Caco-2 (cell line): ENCODE measurements at regions not wholly inside any gene's neighbourhood (a gene's known extent, or its start where the extent isn't known, plus 50 kb on each side); places are given as distances from the start of the nearest gene placed in this dataset.
"Not testable (repeated sequence)": the region's sequence is repeated elsewhere in the genome, so short reads cannot be mapped to it uniquely, and the experiment has no call there.

ENCODE experiments used
- BruUV-seq: library from RNA; stranded (reverse); fragments of 400-500 nt; replicated peaks from 2 replicates; lab custom pipeline; 2021; lab: Mats Ljungman, UMichigan
- CTCF ChIA-PET: fragments of 300-600 bp; sonication (Branson Sonifier 250); formaldehyde crosslinking; loops from one replicate; lab custom pipeline; 2022; ENCODE audit warnings: antibody characterized with exemption; lab: Charles Lee
- POLR2A ChIA-PET: fragments of 300-600 bp; sonication (Branson Sonifier 250); formaldehyde crosslinking; loops from one replicate; lab custom pipeline; 2022; ENCODE audit warnings: antibody characterized with exemption; lab: Charles Lee
- DNase-seq, 2 experiments: peaks; one replicate each; pipeline versions ENCODE4 v3.0.0 to v3.0.0-alpha.2; 2020 to 2022
- H3K27me3 ChIP-seq: replicated peaks from 2 replicates; pipeline ENCODE4 v1.6.0; 2011; ENCODE audit warnings: low read length; ENCODE audit not compliant: control insufficient read depth, insufficient read depth
- H3K36me3 ChIP-seq: 2 replicates; pipeline ENCODE4 v1.5.1; 2011; ENCODE audit warnings: low read length; ENCODE audit not compliant: control insufficient read depth, insufficient read depth
- H3K4me1 ChIP-seq: fragments of 250-450 bp; sonication (Bioruptor Pico); 2 replicates; pipeline ENCODE4 v1.5.1; 2020; ENCODE audit warnings: mild to moderate bottlenecking
- H3K4me3 ChIP-seq: 2 replicates; pipeline ENCODE4 v1.5.1; 2011; ENCODE audit warnings: low read depth, mild to moderate bottlenecking, control low read depth, low read length
- H3K9me3 ChIP-seq: fragments of 250-450 bp; sonication (Bioruptor Pico); 2 replicates; pipeline ENCODE4 v1.5.1; 2020; ENCODE audit warnings: mild to moderate bottlenecking, moderate library complexity
- H3K27ac Mint-ChIP-seq: one replicate; pipeline ENCODE4 v1.8.0; 2022; ENCODE audit warnings: mixed read lengths; ENCODE audit not compliant: unreplicated experiment
- H3K27me3 Mint-ChIP-seq: one replicate; pipeline ENCODE4 v1.8.0; 2022; ENCODE audit warnings: mixed read lengths; ENCODE audit not compliant: insufficient read depth, unreplicated experiment
- H3K36me3 Mint-ChIP-seq: one replicate; pipeline ENCODE4 v1.8.0; 2022; ENCODE audit warnings: mild to moderate bottlenecking, mixed read lengths; ENCODE audit not compliant: insufficient read depth, unreplicated experiment
- H3K4me1 Mint-ChIP-seq: one replicate; pipeline ENCODE4 v1.8.0; 2022; ENCODE audit warnings: low read depth, mixed read lengths; ENCODE audit not compliant: unreplicated experiment
- H3K4me3 Mint-ChIP-seq: one replicate; pipeline ENCODE4 v1.8.0; 2022; ENCODE audit warnings: mild to moderate bottlenecking, moderate library complexity, mixed read lengths; ENCODE audit not compliant: unreplicated experiment
- H3K9me3 Mint-ChIP-seq: one replicate; pipeline ENCODE4 v1.8.0; 2022; ENCODE audit warnings: mixed read lengths; ENCODE audit not compliant: unreplicated experiment
- intact Hi-C: fragments of 100-400 bp; cut with micrococcal nuclease; formaldehyde crosslinking; loops from one replicate; pipeline ENCODE4 v1.10.0; 2022; ENCODE audit not compliant: unreplicated experiment
- TF ChIP-seq, protein P1 (sequence below), 2 experiments: fragments of 200-600 bp in 1 of 2; IDR thresholded peaks; 1 replicate in 1 of 2; 2 replicates in 1 of 2; pipeline versions ENCODE4 v1.5.1 to v1.8.0; 2011 to 2022; ENCODE audit warnings: antibody characterized with exemption in 1 of 2, control low read depth in 1 of 2, inconsistent platforms in 1 of 2, low read depth in 1 of 2, low read length in 1 of 2, mild to moderate bottlenecking in 1 of 2, moderate library complexity in 1 of 2; ENCODE audit not compliant: insufficient read depth in 1 of 2, severe bottlenecking in 1 of 2, unreplicated experiment in 1 of 2

DNA sequence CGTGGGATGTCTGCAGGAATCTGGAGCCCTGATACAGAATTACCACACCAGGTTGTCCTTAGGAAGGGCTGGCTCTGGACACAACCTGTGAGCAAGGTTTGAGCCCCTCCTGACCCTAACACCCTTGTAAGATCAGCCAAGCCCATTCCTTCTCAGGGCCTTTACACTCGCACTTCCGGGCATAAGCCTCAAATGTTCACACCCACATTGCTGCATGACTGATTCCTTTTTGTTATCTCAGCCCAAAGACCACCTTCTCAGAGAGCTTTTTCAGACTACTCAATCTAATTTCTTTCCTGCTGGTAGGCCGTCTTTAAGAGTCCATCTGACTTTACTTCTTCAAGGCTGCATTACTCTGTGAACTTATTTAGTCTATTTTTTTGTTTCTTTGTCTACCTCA lies 464.0 kb upstream of the SPRED2 start:
- H3K9me3 Mint-ChIP-seq, result peaks cover 12% of the 10 kb centered on the region
- no peaks in the 10 kb centered on the region for H3K36me3 Mint-ChIP-seq
- peaks cover 13% of the 10 kb centered on the region for H3K27me3 Mint-ChIP-seq
- H3K36me3 ChIP-seq, result no peaks in the 10 kb centered on the region
- ChIA-PET POLR2A (no interaction called here), CTCF (no interaction called here)
- H3K27ac Mint-ChIP-seq, result no peak overlapping the region
- no peak for DNase-seq
- no peaks in the 10 kb centered on the region for H3K4me1 ChIP-seq
- H3K27me3 ChIP-seq, result no peaks in the 10 kb centered on the region
- H3K4me3 Mint-ChIP-seq, result no peak overlapping the region
- BruUV-seq, result no TSS peak
- intact Hi-C loops, result no loop called here
- no peaks in the 10 kb centered on the region for H3K4me1 Mint-ChIP-seq
- H3K9me3 ChIP-seq, result no peaks in the 10 kb centered on the region
- TF ChIP-seq, protein P1, sequence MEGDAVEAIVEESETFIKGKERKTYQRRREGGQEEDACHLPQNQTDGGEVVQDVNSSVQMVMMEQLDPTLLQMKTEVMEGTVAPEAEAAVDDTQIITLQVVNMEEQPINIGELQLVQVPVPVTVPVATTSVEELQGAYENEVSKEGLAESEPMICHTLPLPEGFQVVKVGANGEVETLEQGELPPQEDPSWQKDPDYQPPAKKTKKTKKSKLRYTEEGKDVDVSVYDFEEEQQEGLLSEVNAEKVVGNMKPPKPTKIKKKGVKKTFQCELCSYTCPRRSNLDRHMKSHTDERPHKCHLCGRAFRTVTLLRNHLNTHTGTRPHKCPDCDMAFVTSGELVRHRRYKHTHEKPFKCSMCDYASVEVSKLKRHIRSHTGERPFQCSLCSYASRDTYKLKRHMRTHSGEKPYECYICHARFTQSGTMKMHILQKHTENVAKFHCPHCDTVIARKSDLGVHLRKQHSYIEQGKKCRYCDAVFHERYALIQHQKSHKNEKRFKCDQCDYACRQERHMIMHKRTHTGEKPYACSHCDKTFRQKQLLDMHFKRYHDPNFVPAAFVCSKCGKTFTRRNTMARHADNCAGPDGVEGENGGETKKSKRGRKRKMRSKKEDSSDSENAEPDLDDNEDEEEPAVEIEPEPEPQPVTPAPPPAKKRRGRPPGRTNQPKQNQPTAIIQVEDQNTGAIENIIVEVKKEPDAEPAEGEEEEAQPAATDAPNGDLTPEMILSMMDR (IDR thresholded peaks at IDR 0.05; ENCODE audit: insufficient read depth in 1 of 2, low read depth in 1 of 2, low read length in 1 of 2, severe bottlenecking in 1 of 2, unreplicated experiment in 1 of 2), result no peak
- no peak overlapping the region for H3K4me3 ChIP-seq

DNA sequence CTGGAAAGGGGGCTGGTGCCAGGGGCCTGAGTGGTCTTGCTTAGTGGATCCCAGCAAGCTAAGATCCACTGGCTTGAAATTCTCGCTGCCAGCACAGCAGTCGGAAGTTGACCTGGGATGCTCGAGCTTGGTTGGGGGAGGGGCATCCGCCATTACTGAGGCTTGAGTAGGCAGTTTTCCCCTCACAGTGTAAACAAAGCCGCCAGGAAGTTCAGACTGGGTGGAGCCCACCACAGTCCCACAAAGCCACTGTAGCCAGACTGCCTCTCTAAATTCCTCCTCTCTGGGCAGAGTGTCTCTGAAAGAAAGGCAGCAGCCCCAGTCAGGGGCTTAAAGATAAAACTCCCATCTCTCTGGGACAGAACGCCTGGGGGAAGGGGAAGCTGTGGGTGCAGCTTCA lies 457.7 kb upstream of the SPRED2 start:
- H3K4me1 ChIP-seq, DNase-seq, H3K27me3 ChIP-seq, H3K36me3 Mint-ChIP-seq, H3K27me3 Mint-ChIP-seq, intact Hi-C loops, H3K9me3 ChIP-seq, CTCF ChIA-PET, H3K4me3 Mint-ChIP-seq, H3K36me3 ChIP-seq, H3K4me1 Mint-ChIP-seq, H3K4me3 ChIP-seq, H3K27ac Mint-ChIP-seq, POLR2A ChIA-PET, BruUV-seq: not testable (repeated sequence)
- H3K9me3 Mint-ChIP-seq, result peaks cover 20% of the 10 kb centered on the region

DNA sequence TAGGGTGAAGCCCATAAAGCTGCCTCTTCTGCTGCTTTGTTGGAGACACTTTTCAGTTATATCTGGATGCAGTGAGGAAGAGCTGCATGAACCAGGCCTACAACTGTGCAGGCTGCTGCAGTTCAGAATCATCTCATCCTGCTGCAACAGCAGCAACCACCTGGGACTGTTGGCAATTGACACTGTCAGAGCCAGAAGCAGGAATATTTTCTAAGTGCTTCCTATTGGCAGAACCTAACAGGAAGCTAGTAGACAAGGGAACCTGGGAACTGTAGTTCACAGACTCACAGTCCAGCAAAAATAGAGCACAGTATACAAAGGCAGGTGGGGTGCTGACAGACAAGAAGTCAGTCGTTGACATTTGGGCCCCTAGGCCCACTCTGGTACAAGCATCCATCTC lies 452.9 kb upstream of the SPRED2 start:
- Histone ChIP-seq H3K4me1 (no peaks in the 10 kb centered on the region), H3K9me3 (no peaks in the 10 kb centered on the region; the same call in 1 of the 2 replicates), H3K36me3 (no peaks in the 10 kb centered on the region), H3K4me3 (no peak overlapping the region), H3K27me3 (no peaks in the 10 kb centered on the region)
- BruUV-seq, result no TSS peak
- no peak for DNase-seq
- no peaks in the 10 kb centered on the region for H3K4me1 Mint-ChIP-seq
- no peak overlapping the region for H3K4me3 Mint-ChIP-seq
- no peak overlapping the region for H3K27ac Mint-ChIP-seq
- intact Hi-C loops, result no loop called here
- TF ChIP-seq, protein P1 (IDR thresholded peaks at IDR 0.05; ENCODE audit: insufficient read depth in 1 of 2, low read depth in 1 of 2, low read length in 1 of 2, severe bottlenecking in 1 of 2, unreplicated experiment in 1 of 2), result no peak
- ChIA-PET POLR2A (no interaction called here), CTCF (no interaction called here)
- H3K36me3 Mint-ChIP-seq, result no peaks in the 10 kb centered on the region
- H3K9me3 Mint-ChIP-seq, result no peaks in the 10 kb centered on the region
- H3K27me3 Mint-ChIP-seq, result peaks cover 8% of the 10 kb centered on the region

DNA sequence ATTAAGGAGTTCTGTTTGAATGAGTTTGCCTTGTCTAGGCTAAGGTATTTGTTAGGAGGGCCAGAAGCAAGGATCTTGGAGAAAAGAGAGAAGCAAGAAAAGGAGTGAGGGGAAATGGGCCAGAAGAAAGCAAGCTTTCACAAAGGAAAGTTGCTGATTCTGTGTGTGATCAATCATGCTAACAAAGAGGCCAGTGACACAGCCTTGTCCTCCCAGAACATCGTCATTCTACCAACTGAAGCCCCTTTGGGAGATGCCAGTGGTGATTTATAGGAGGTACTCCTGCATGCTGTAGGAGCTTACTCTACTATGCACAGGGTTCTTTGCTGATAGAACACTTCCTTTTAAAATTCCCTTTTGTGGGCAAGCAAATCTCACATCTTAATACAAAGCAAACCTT lies 449.2 kb upstream of the SPRED2 start:
- no peaks in the 10 kb centered on the region for H3K9me3 ChIP-seq
- intact Hi-C loops, result no loop called here
- no peak for DNase-seq
- no peaks in the 10 kb centered on the region for H3K4me1 ChIP-seq
- H3K27me3 ChIP-seq, result no peaks in the 10 kb centered on the region
- no TSS peak for BruUV-seq
- Mint-ChIP-seq H3K9me3 (no peaks in the 10 kb centered on the region), H3K4me1 (no peaks in the 10 kb centered on the region), H3K36me3 (no peaks in the 10 kb centered on the region), H3K4me3 (no peak overlapping the region), H3K27ac (no peak overlapping the region), H3K27me3 (peaks cover 8% of the 10 kb centered on the region)
- TF ChIP-seq, protein P1 (IDR thresholded peaks at IDR 0.05; ENCODE audit: insufficient read depth in 1 of 2, low read depth in 1 of 2, low read length in 1 of 2, severe bottlenecking in 1 of 2, unreplicated experiment in 1 of 2), result no peak
- H3K4me3 ChIP-seq, result no peak overlapping the region
- CTCF ChIA-PET, result no interaction called here
- POLR2A ChIA-PET, result no interaction called here
- no peaks in the 10 kb centered on the region for H3K36me3 ChIP-seq
